ENCODE measurements at regions not wholly inside any gene's neighbourhood (a gene's known extent, or its start where the extent isn't known, plus 50 kb on each side); places are given as distances from the start of the nearest gene placed in this dataset.

- no peak for TF ChIP-seq TSHZ1 (tag by site-specific recombination; IDR thresholded peaks at IDR 0.05; ENCODE audit: borderline replicate concordance)
- TF ChIP-seq SP7 (tag by site-specific recombination; IDR thresholded peaks at IDR 0.05) = 0 out of 2 replicates have a peak, but pooled peaks have one; percentile 53
- no peak for TF ChIP-seq ZFHX2 (tag by site-specific recombination; conservative IDR thresholded peaks at IDR 0.05)
- TF ChIP-seq ZNF24 (tag by site-specific recombination; IDR thresholded peaks at IDR 0.05) = no peak
- TF ChIP-seq INSM2 (tag by site-specific recombination; IDR thresholded peaks at IDR 0.05) = 0 out of 2 replicates have a peak, but pooled peaks have one; percentile 50
- TF ChIP-seq ZNF280D (tag by site-specific recombination; IDR thresholded peaks at IDR 0.05) = no peak
- TF ChIP-seq ZNF510 (tag by site-specific recombination; IDR thresholded peaks at IDR 0.05; ENCODE audit: insufficient replicate concordance) = no peak
- no peak for TF ChIP-seq ZNF211 (tag by site-specific recombination; IDR thresholded peaks at IDR 0.05; ENCODE audit: low read depth)
- TF ChIP-seq ZNF777 (tag by site-specific recombination; IDR thresholded peaks at IDR 0.05; ENCODE audit: borderline replicate concordance) = no peak
- TF ChIP-seq ZIC2 (tag by site-specific recombination; IDR thresholded peaks at IDR 0.05) = no peak
- no peak for TF ChIP-seq ZNF354C (tag by site-specific recombination; IDR thresholded peaks at IDR 0.05; ENCODE audit: borderline replicate concordance, low read depth)
- no peak for TF ChIP-seq ZNF10 (tag by site-specific recombination; IDR thresholded peaks at IDR 0.05)
- no peak for TF ChIP-seq SCRT2 (tag by site-specific recombination; IDR thresholded peaks at IDR 0.05)
- TF ChIP-seq ZNF785 (tag by site-specific recombination; IDR thresholded peaks at IDR 0.05) = no peak
- TF ChIP-seq ZFP69B (tag by site-specific recombination; IDR thresholded peaks at IDR 0.05) = no peak
- TF ChIP-seq ZNF341 (tag by site-specific recombination; IDR thresholded peaks at IDR 0.05; ENCODE audit: low read depth) = no peak
- TF ChIP-seq ZBTB6 (tag by site-specific recombination; IDR thresholded peaks at IDR 0.05) = no peak
- no peak for TF ChIP-seq ZBTB48 (tag by site-specific recombination; IDR thresholded peaks at IDR 0.05)
- no peak for TF ChIP-seq ZNF138 (tag by site-specific recombination; IDR thresholded peaks at IDR 0.05; ENCODE audit: borderline replicate concordance)
- TF ChIP-seq ZNF184 (tag by site-specific recombination; IDR thresholded peaks at IDR 0.05) = peak; percentile 40; the same call in 1 of the 2 replicates
- TF ChIP-seq ZXDB (tag by site-specific recombination; IDR thresholded peaks at IDR 0.05) = 0 out of 2 replicates have a peak, but pooled peaks have one; percentile 33
- TF ChIP-seq OVOL3 (tag by site-specific recombination; IDR thresholded peaks at IDR 0.05) = no peak
- 0 out of 2 replicates have a peak, but pooled peaks have one; percentile 20 for TF ChIP-seq PATZ1 (tag by site-specific recombination; IDR thresholded peaks at IDR 0.05)
- no peak for TF ChIP-seq ZNF830 (tag by site-specific recombination; IDR thresholded peaks at IDR 0.05; ENCODE audit: low read depth)
- TF ChIP-seq ZNF561 (tag by site-specific recombination; IDR thresholded peaks at IDR 0.05; ENCODE audit: borderline replicate concordance) = no peak
- no peak for TF ChIP-seq ZNF426 (tag by site-specific recombination; IDR thresholded peaks at IDR 0.05)
- no peak for TF ChIP-seq ZNF473 (tag by site-specific recombination; IDR thresholded peaks at IDR 0.05)
- peak; percentile 52; the same call in 1 of the 2 replicates for TF ChIP-seq PRDM6 (tag by site-specific recombination; IDR thresholded peaks at IDR 0.05)
Observed at GRCh38 chr6:150755042-150755441, 110.5 kb upstream of the MTHFD1L start (continued).
